Neural progenitor cell (in vitro differentiated cells): ENCODE measurements at regions not wholly inside any gene's neighbourhood (a gene's known extent, or its start where the extent isn't known, plus 50 kb on each side); places are given as distances from the start of the nearest gene placed in this dataset.

Source experiments
- EZH2 ChIP-seq: fragments of 200-600 bp; sonication (generic); IDR thresholded peaks from 2 replicates; pipeline ENCODE4 v1.6.1; 2017; ENCODE audit warnings: antibody characterized with exemption, mild to moderate bottlenecking, moderate library complexity
- EZH2phosphoT487 ChIP-seq: fragments of 200-600 bp; sonication (generic); IDR thresholded peaks from 2 replicates; pipeline ENCODE4 v1.6.1; 2017; ENCODE audit warnings: antibody characterized with exemption
- TF ChIP-seq, protein P1 (sequence below): fragments of 200-600 bp; sonication (generic); IDR thresholded peaks from 2 replicates; pipeline ENCODE4 v1.5.1; 2017; ENCODE audit warnings: antibody characterized with exemption, mild to moderate bottlenecking

DNA sequence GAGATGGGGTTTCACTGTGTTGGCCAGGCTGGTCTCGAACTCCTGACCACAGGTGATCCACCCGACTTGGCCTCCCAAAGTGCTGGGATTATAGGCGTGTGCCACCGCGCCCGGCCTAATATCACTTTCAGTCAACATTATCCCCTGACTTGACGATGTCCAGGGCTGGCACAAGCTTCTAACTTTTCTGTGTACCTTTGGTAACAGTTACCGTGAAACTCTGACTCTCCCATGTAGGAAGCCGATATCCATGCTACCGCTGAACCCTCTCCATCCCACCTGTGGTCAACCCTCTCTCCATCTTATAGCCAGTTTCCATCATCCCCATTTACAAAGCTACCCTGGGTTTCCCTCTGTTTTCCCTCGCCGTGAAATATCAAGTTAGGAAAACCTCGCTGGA lies 77.5 kb downstream of the CRLF2 start:
- TF ChIP-seq, protein P1, sequence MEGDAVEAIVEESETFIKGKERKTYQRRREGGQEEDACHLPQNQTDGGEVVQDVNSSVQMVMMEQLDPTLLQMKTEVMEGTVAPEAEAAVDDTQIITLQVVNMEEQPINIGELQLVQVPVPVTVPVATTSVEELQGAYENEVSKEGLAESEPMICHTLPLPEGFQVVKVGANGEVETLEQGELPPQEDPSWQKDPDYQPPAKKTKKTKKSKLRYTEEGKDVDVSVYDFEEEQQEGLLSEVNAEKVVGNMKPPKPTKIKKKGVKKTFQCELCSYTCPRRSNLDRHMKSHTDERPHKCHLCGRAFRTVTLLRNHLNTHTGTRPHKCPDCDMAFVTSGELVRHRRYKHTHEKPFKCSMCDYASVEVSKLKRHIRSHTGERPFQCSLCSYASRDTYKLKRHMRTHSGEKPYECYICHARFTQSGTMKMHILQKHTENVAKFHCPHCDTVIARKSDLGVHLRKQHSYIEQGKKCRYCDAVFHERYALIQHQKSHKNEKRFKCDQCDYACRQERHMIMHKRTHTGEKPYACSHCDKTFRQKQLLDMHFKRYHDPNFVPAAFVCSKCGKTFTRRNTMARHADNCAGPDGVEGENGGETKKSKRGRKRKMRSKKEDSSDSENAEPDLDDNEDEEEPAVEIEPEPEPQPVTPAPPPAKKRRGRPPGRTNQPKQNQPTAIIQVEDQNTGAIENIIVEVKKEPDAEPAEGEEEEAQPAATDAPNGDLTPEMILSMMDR, result no peak
- TF ChIP-seq EZH2 (no peak), EZH2phosphoT487 (no peak)
